ENCODE measurements at regions not wholly inside any gene's neighbourhood (a gene's known extent, or its start where the extent isn't known, plus 50 kb on each side); places are given as distances from the start of the nearest gene placed in this dataset.

DNA sequence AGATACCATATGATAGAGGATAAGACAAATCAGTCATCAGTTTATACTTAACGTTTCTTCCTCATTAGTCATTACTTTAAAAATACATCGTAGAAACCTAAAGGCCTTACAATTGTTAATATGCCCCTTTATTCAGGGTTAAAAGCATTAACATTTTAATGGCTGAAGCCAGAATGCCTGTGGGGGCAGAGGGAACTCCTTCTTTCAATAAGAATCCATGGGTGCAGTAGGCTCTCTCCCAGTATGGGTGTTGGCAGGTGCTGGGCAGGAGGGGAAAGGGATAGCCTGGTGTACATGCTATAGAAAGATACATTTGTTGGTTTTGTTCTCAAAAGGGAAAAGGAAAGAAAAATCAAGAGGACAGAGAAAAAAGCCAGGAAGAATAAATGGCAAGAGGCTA lies 1035.7 kb upstream of the POU3F3 start:
- H3K27ac ChIP-seq = no peak overlapping the region
- TF ChIP-seq CTCF (IDR thresholded peaks at IDR 0.05) (no peak), POLR2A (IDR thresholded peaks at IDR 0.05) (no peak)
- H3K27me3 ChIP-seq = no peaks in the 10 kb centered on the region

DNA sequence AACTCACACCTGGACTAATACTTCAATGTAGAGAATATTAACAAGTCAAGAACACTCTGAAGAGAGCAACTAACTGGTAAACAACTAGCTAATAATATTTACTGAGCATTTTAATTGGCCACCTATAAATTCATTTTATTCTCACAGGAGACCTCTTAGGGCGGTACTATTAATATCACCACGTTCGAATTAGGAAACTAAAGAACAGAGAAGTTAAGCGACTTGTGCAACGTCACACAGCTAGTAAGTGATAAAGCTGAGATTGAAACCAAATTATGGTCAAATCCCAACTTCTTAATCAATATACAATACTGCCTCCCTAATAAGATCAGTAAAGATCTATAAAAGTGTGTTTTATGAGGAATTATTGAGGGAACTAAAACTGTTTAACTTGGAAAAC lies 1034.3 kb upstream of the POU3F3 start:
- Histone ChIP-seq H3K36me3 (no peaks in the 10 kb centered on the region), H3K27me3 (no peaks in the 10 kb centered on the region), H3K9me3 (no peaks in the 10 kb centered on the region), H3K27ac (no peak overlapping the region), H3K4me1 (no peaks in the 10 kb centered on the region), H3K4me3 (no peak overlapping the region)
- intact Hi-C loops (cut with DNase I) = no loop called here
- TF ChIP-seq CTCF (IDR thresholded peaks at IDR 0.05) = no peak
- TF ChIP-seq POLR2A (IDR thresholded peaks at IDR 0.05) = no peak
- ATAC-seq (no peak), DNase-seq (no peak)
- 71% methylated on average over 5 of the region's 5 CpGs for WGBS (ENCODE audit: insufficient coverage, low coverage, low lambda C conversion rate, missing lambda C conversion rate)

More for the DNA sequence above, 1035.7 kb upstream of the POU3F3 start:
- H3K9me3 ChIP-seq = no peaks in the 10 kb centered on the region
- H3K4me1 ChIP-seq = no peaks in the 10 kb centered on the region
- 22% methylated on average over 2 of the region's 2 CpGs for WGBS (ENCODE audit: insufficient coverage, low coverage, low lambda C conversion rate, missing lambda C conversion rate)
- intact Hi-C loops (cut with DNase I) = no loop called here
- no peaks in the 10 kb centered on the region for H3K36me3 ChIP-seq
- no peak overlapping the region for H3K4me3 ChIP-seq
- no peak for DNase-seq
- no peak for ATAC-seq

GRCh38 chr2:103823847-103824246 lies 1030.1 kb upstream of the POU3F3 start:
- no peaks in the 10 kb centered on the region for H3K27me3 ChIP-seq
- H3K4me3 ChIP-seq = no peak overlapping the region
- 81% methylated on average over 1 of the region's 1 CpG for WGBS (ENCODE audit: insufficient coverage, low coverage, low lambda C conversion rate, missing lambda C conversion rate)
- H3K27ac ChIP-seq = no peak overlapping the region
- H3K36me3 ChIP-seq = no peaks in the 10 kb centered on the region
- TF ChIP-seq POLR2A (IDR thresholded peaks at IDR 0.05) (no peak), CTCF (IDR thresholded peaks at IDR 0.05) (no peak)
- H3K4me1 ChIP-seq = no peaks in the 10 kb centered on the region
- DNase-seq (no peak), ATAC-seq (peak in 3 of 4 donors; percentile 22 to 51 (median 27))
- intact Hi-C loops (cut with DNase I) = no loop called here
- H3K9me3 ChIP-seq = no peaks in the 10 kb centered on the region

DNA sequence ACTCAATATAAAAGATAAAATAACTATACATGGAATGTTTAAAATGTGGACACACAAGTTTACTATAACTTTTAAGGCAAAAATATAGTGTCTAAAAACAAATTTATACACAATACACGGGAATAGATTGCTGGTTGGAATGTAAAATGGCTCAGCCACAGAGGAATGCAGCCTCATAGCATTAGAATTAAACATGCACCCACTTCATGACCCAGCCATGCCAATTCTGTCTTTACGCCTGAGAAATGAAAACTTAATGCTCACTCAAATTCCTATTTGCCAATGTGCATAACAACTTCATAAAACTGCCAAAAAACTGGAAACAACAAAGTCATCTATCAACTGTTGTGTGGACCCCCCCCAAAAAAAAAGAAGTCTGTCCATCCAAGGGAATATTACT lies 1006.6 kb upstream of the POU3F3 start:
- ATAC-seq = no peak
- no peaks in the 10 kb centered on the region for H3K4me1 ChIP-seq
- no peaks in the 10 kb centered on the region for H3K27me3 ChIP-seq
- WGBS (ENCODE audit: insufficient coverage, low coverage, low lambda C conversion rate, missing lambda C conversion rate) = 78% methylated on average over 2 of the region's 2 CpGs
- no peak for DNase-seq
- H3K4me3 ChIP-seq = no peak overlapping the region
- no peaks in the 10 kb centered on the region for H3K36me3 ChIP-seq
- intact Hi-C loops (cut with DNase I) = no loop called here
- H3K9me3 ChIP-seq = no peaks in the 10 kb centered on the region
- TF ChIP-seq CTCF (IDR thresholded peaks at IDR 0.05) = no peak
- no peak for TF ChIP-seq POLR2A (IDR thresholded peaks at IDR 0.05)
- H3K27ac ChIP-seq = no peak overlapping the region

DNA sequence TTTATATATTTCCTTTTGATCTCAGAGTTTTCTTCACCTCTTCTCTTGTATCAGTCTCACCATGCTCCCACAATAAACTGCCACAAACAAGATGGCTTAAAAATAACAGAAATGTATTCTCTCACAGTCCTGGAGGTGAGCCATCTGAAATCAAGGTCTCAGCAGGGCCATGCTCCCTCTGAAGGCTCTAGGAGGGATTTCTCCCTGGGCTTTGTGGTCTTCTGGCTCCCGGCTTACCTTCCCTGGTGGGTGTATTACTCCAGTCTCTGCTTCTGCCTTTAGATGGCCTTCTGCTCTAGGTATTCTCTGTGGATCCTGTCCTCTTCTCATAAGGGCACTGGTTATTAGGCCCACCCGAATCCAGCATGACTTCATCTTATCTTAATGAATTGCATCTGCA lies 994.7 kb upstream of the POU3F3 start:
- no peaks in the 10 kb centered on the region for H3K27me3 ChIP-seq
- no peak overlapping the region for H3K4me3 ChIP-seq
- no peak overlapping the region for H3K27ac ChIP-seq
- no peaks in the 10 kb centered on the region for H3K9me3 ChIP-seq
- no peak for ATAC-seq
- no peaks in the 10 kb centered on the region for H3K36me3 ChIP-seq
- WGBS (ENCODE audit: insufficient coverage, low coverage, low lambda C conversion rate, missing lambda C conversion rate) = 43% methylated on average over 2 of the region's 2 CpGs
- H3K4me1 ChIP-seq = no peaks in the 10 kb centered on the region
- no peak for TF ChIP-seq CTCF (IDR thresholded peaks at IDR 0.05)
- DNase-seq = no peak
- intact Hi-C loops (cut with DNase I) = no loop called here
